CD14-positive monocyte (primary cell): ENCODE measurements at regions not wholly inside any gene's neighbourhood (a gene's known extent, or its start where the extent isn't known, plus 50 kb on each side); places are given as distances from the start of the nearest gene placed in this dataset.
"Not testable (repeated sequence)": the region's sequence is repeated elsewhere in the genome, so short reads cannot be mapped to it uniquely, and the experiment has no call there.

Source experiments
- DNase-seq, 3 donors: peaks; one replicate each; pipeline ENCODE4 v3.0.0-alpha.2; 2011 to 2022
- H2AFZ ChIP-seq: 2 replicates; pipeline ENCODE4 v1.6.0; 2012; ENCODE audit warnings: mild to moderate bottlenecking, low read depth, low read length, inconsistent platforms; ENCODE audit not compliant: insufficient read depth, poor library complexity, severe bottlenecking
- H3K27ac ChIP-seq, 2 donors: 1 replicate in 1 of 2; 2 replicates in 1 of 2; pipeline ENCODE4 v1.5.1; 2012 to 2013; ENCODE audit warnings: low read length in 2 of 2, control low read depth in 1 of 2, inconsistent platforms in 1 of 2, low read depth in 1 of 2, mild to moderate bottlenecking in 1 of 2
- H3K27me3 ChIP-seq, 2 donors: one replicate each; pipeline versions ENCODE4 v1.6.0 to v1.6.1; 2011 to 2013; ENCODE audit warnings: low read length in 2 of 2; ENCODE audit not compliant: control insufficient read depth in 2 of 2, insufficient read depth in 2 of 2
- H3K36me3 ChIP-seq, 2 donors: replicated peaks in 1 of 2; 1 replicate in 1 of 2; 2 replicates in 1 of 2; pipeline versions ENCODE4 v1.5.1 to v1.6.1; 2012 to 2013; ENCODE audit warnings: low read length in 2 of 2, control low read depth in 1 of 2, inconsistent platforms in 1 of 2, mild to moderate bottlenecking in 1 of 2; ENCODE audit not compliant: insufficient read depth in 2 of 2, control insufficient read depth in 1 of 2
- H3K4me1 ChIP-seq, 2 donors: 1 replicate in 1 of 2; 2 replicates in 1 of 2; pipeline versions ENCODE4 v1.5.1 to v1.6.1; 2012 to 2013; ENCODE audit warnings: low read length in 2 of 2, control low read depth in 1 of 2, inconsistent platforms in 1 of 2, mild to moderate bottlenecking in 1 of 2, moderate library complexity in 1 of 2; ENCODE audit not compliant: insufficient read depth in 2 of 2, control insufficient read depth in 1 of 2
- H3K4me2 ChIP-seq: replicated peaks from 2 replicates; pipeline ENCODE3; 2012; ENCODE audit warnings: low read length, moderate library complexity, mild to moderate bottlenecking; ENCODE audit not compliant: poor library complexity, severe bottlenecking; ENCODE audit errors: extremely low read depth
- H3K4me3 ChIP-seq, 3 experiments: fragments of 200-600 bp in 1 of 3; sonication (generic) in 1 of 3; replicated peaks in 1 of 3; 1 replicate in 2 of 3; 2 replicates in 1 of 3; pipeline ENCODE4 v1.5.1; 2011 to 2013; ENCODE audit warnings: low read length in 3 of 3, mild to moderate bottlenecking in 3 of 3, control low read depth in 2 of 3, low read depth in 2 of 3, inconsistent platforms in 1 of 3, moderate library complexity in 1 of 3
- H3K79me2 ChIP-seq: 2 replicates; pipeline ENCODE4 v1.6.0; 2012; ENCODE audit warnings: mild to moderate bottlenecking, control low read depth, inconsistent platforms, low read length, moderate library complexity; ENCODE audit not compliant: insufficient read depth
- H3K9ac ChIP-seq: 2 replicates; pipeline ENCODE4 v1.6.0; 2017; ENCODE audit warnings: low read length, mild to moderate bottlenecking; ENCODE audit not compliant: insufficient read depth, poor library complexity, severe bottlenecking
- H3K9me3 ChIP-seq, 2 donors: replicated peaks in 1 of 2; 1 replicate in 1 of 2; 2 replicates in 1 of 2; pipeline versions ENCODE4 v1.5.1 to v1.6.1; 2012 to 2013; ENCODE audit warnings: low read length in 2 of 2, control low read depth in 1 of 2; ENCODE audit not compliant: control insufficient read depth in 1 of 2, insufficient read depth in 1 of 2
- H4K20me1 ChIP-seq: 2 replicates; pipeline ENCODE4 v1.6.0; 2012; ENCODE audit warnings: mild to moderate bottlenecking, low read length, control low read depth, moderate library complexity; ENCODE audit not compliant: insufficient read depth
- H3K27ac Mint-ChIP-seq, 7 donors: one replicate each; pipeline ENCODE4 v1.8.0; 2020; ENCODE audit warnings: mild to moderate bottlenecking in 7 of 7, mixed read lengths in 7 of 7, moderate library complexity in 6 of 7, inconsistent platforms in 2 of 7
- H3K27me3 Mint-ChIP-seq, 3 donors: one replicate each; pipeline ENCODE4 v1.8.0; 2021 to 2022; ENCODE audit warnings: low read depth in 3 of 3, mild to moderate bottlenecking in 3 of 3, mixed read lengths in 3 of 3, moderate library complexity in 3 of 3, inconsistent platforms in 1 of 3
- H3K36me3 Mint-ChIP-seq, 2 donors: one replicate each; pipeline ENCODE4 v1.8.0; 2020; ENCODE audit warnings: mixed read lengths in 2 of 2, inconsistent platforms in 1 of 2, mild to moderate bottlenecking in 1 of 2
- H3K4me1 Mint-ChIP-seq: one replicate; pipeline ENCODE4 v1.8.0; 2020; ENCODE audit warnings: mild to moderate bottlenecking, mixed read lengths
- H3K4me3 Mint-ChIP-seq, 2 donors: one replicate each; pipeline ENCODE4 v1.8.0; 2020; ENCODE audit warnings: mild to moderate bottlenecking in 2 of 2, mixed read lengths in 2 of 2, moderate library complexity in 1 of 2
- H3K9me3 Mint-ChIP-seq, 7 donors: one replicate each; pipeline ENCODE4 v1.8.0; 2020 to 2022; ENCODE audit warnings: mixed read lengths in 7 of 7, mild to moderate bottlenecking in 6 of 7, moderate library complexity in 6 of 7, inconsistent platforms in 2 of 7
- CTCF ChIP-seq: fragments of 200-600 bp; IDR thresholded peaks from one replicate; pipeline ENCODE4 v1.8.0; 2022; ENCODE audit warnings: antibody characterized with exemption, mild to moderate bottlenecking
- WGBS: methylation state at CpG from one replicate; pipeline ENCODE4 v1.1.5; 2013; ENCODE audit warnings: missing lambda C conversion rate; ENCODE audit not compliant: insufficient coverage; 5-methylcytosine and 5-hydroxymethylcytosine counted together
- intact Hi-C, 2 donors: fragments of 100-400 bp; cut with micrococcal nuclease; formaldehyde crosslinking; loops; one replicate each; pipeline versions ENCODE4 v1.15.0 to v1.15.1; 2023

- intact Hi-C loops = no loop called here
- no peaks in the 10 kb centered on the region for H3K27me3 ChIP-seq
- no peak for TF ChIP-seq CTCF
- no peak for DNase-seq
- Mint-ChIP-seq H3K4me3 (no peak overlapping the region), H3K27ac (peak overlapping the region in 1 of 7 donors; percentile 1), H3K27me3 (peaks cover 0 to 3% (median 1%) of the 10 kb centered on the region in 3 donors), H3K36me3 (no peaks in the 10 kb centered on the region), H3K4me1 (peaks cover 10% of the 10 kb centered on the region), H3K9me3 (peaks cover 0 to 14% (median 3%) of the 10 kb centered on the region in 7 donors)
- no peaks in the 10 kb centered on the region for H3K36me3 ChIP-seq
- H3K9ac ChIP-seq = no peak overlapping the region
- no peaks in the 10 kb centered on the region for H3K79me2 ChIP-seq
- no peak overlapping the region for H3K27ac ChIP-seq
- peaks cover 0 to 4% of the 10 kb centered on the region in 2 donors for H3K9me3 ChIP-seq
- WGBS = 95% methylated on average over 7 of the region's 15 CpGs
- H3K4me3 ChIP-seq = no peak overlapping the region
- H3K4me2 ChIP-seq = no peak overlapping the region
- H4K20me1 ChIP-seq = no peaks in the 10 kb centered on the region
- no peak overlapping the region for H2AFZ ChIP-seq
- H3K4me1 ChIP-seq = peaks cover 0 to 4% of the 10 kb centered on the region in 2 donors
Observed at GRCh38 chr20:17822540-17823408, 123.0 kb downstream of the BANF2 start.

GRCh38 chr20:17822039-17822438, 122.3 kb downstream of the BANF2 start:
- H3K27ac Mint-ChIP-seq = peak overlapping the region in 2 of 7 donors; percentile 1 to 6
- no peak overlapping the region for H3K9ac ChIP-seq
- no peak overlapping the region for H3K4me3 Mint-ChIP-seq

GRCh38 chr20:17821606-17822005, 121.8 kb downstream of the BANF2 start:
- intact Hi-C loops, H3K4me3 Mint-ChIP-seq, H3K79me2 ChIP-seq, H3K36me3 ChIP-seq, H3K27ac ChIP-seq, H2AFZ ChIP-seq, H3K4me1 ChIP-seq, DNase-seq, H3K27me3 ChIP-seq, H3K36me3 Mint-ChIP-seq, H4K20me1 ChIP-seq, H3K4me2 ChIP-seq, H3K9ac ChIP-seq, H3K4me3 ChIP-seq, H3K27me3 Mint-ChIP-seq, H3K9me3 ChIP-seq, H3K27ac Mint-ChIP-seq: not testable (repeated sequence)
- 80% methylated on average over 3 of the region's 3 CpGs for WGBS
- Mint-ChIP-seq H3K9me3 (peaks cover 0 to 13% (median 3%) of the 10 kb centered on the region in 7 donors), H3K4me1 (peaks cover 10% of the 10 kb centered on the region)

More at GRCh38 chr20:17822039-17822438, 122.3 kb downstream of the BANF2 start:
- Mint-ChIP-seq H3K9me3 (peaks cover 0 to 14% (median 3%) of the 10 kb centered on the region in 7 donors), H3K4me1 (peaks cover 10% of the 10 kb centered on the region), H3K27me3 (peaks cover 0 to 3% (median 1%) of the 10 kb centered on the region in 3 donors), H3K36me3 (no peaks in the 10 kb centered on the region)
- no peak for TF ChIP-seq CTCF
- Histone ChIP-seq H3K27ac (no peak overlapping the region), H2AFZ (no peak overlapping the region), H3K36me3 (no peaks in the 10 kb centered on the region), H3K27me3 (no peaks in the 10 kb centered on the region), H3K4me3 (no peak overlapping the region), H3K79me2 (no peaks in the 10 kb centered on the region), H4K20me1 (no peaks in the 10 kb centered on the region), H3K9me3 (peaks cover 0 to 4% of the 10 kb centered on the region in 2 donors), H3K4me1 (peaks cover 0 to 4% of the 10 kb centered on the region in 2 donors), H3K4me2 (no peak overlapping the region)
- WGBS = 33% methylated on average over 3 of the region's 5 CpGs
- DNase-seq = no peak
- intact Hi-C loops = no loop called here
